ENCODE measurements at regions not wholly inside any gene's neighbourhood (a gene's known extent, or its start where the extent isn't known, plus 50 kb on each side); places are given as distances from the start of the nearest gene placed in this dataset.

- DNase-seq (ENCODE audit: low read depth): no peak
- Histone ChIP-seq H3K4me3 (ENCODE audit: low read depth, low read length) (no peak overlapping the region), H3K36me3 (ENCODE audit: control insufficient read depth, insufficient read depth, low read length) (no peaks in the 10 kb centered on the region), H3K27me3 (ENCODE audit: control insufficient read depth, insufficient read depth, low read length) (no peaks in the 10 kb centered on the region)
- TF ChIP-seq, protein P1, sequence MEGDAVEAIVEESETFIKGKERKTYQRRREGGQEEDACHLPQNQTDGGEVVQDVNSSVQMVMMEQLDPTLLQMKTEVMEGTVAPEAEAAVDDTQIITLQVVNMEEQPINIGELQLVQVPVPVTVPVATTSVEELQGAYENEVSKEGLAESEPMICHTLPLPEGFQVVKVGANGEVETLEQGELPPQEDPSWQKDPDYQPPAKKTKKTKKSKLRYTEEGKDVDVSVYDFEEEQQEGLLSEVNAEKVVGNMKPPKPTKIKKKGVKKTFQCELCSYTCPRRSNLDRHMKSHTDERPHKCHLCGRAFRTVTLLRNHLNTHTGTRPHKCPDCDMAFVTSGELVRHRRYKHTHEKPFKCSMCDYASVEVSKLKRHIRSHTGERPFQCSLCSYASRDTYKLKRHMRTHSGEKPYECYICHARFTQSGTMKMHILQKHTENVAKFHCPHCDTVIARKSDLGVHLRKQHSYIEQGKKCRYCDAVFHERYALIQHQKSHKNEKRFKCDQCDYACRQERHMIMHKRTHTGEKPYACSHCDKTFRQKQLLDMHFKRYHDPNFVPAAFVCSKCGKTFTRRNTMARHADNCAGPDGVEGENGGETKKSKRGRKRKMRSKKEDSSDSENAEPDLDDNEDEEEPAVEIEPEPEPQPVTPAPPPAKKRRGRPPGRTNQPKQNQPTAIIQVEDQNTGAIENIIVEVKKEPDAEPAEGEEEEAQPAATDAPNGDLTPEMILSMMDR (IDR thresholded peaks at IDR 0.05; ENCODE audit: insufficient read depth, low read depth, low read length): no peak
- POLR2A ChIA-PET: no interaction called here
- CTCF ChIA-PET: interaction anchor here (0.6 kb wide), 1 partner anchor 69 kb away, joined by 3 read pairs; no protein-coding TSS in a partner anchor
These were observed 121.0 kb upstream of the SPIN1 start for GRCh38 chr9:88267283-88267682.

GRCh38 chr9:88266416-88266815, 121.8 kb upstream of the SPIN1 start:
- ChIA-PET CTCF (no interaction called here), POLR2A (no interaction called here)
- Histone ChIP-seq H3K4me3 (ENCODE audit: low read depth, low read length) (no peak overlapping the region), H3K36me3 (ENCODE audit: control insufficient read depth, insufficient read depth, low read length) (no peaks in the 10 kb centered on the region), H3K27me3 (ENCODE audit: control insufficient read depth, insufficient read depth, low read length) (no peaks in the 10 kb centered on the region)
- no peak for DNase-seq (ENCODE audit: low read depth)
- TF ChIP-seq, protein P1 (IDR thresholded peaks at IDR 0.05; ENCODE audit: insufficient read depth, low read depth, low read length): no peak

DNA sequence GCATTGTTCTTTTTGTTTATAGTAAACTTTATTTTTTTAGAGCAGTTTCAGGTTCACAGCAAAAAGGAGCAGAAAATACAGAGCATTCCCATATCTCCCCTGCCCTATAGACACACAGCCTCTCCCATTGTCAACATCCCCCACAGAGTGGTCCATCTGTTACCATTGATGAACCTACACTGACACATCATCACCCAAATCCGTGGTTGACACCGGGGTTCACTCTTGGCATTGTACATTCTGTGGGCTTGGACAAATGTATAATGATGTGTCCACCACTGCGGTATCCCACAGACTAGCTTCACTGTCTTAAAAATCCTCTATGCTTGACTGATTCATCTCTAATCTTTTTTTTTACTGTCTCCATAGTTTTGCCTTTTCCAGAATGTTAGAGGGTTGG, 120.7 kb upstream of the SPATA31C2 start:
- no peaks in the 10 kb centered on the region for H3K36me3 ChIP-seq (ENCODE audit: control insufficient read depth, insufficient read depth, low read length)
- TF ChIP-seq, protein P1 (IDR thresholded peaks at IDR 0.05; ENCODE audit: insufficient read depth, low read depth, low read length): no peak
- POLR2A ChIA-PET: no interaction called here
- CTCF ChIA-PET: interaction anchor here (0.8 kb wide), 1 partner anchor 15 kb away, joined by 3 read pairs; no protein-coding TSS in a partner anchor
- no peak overlapping the region for H3K4me3 ChIP-seq (ENCODE audit: low read depth, low read length)
- DNase-seq (ENCODE audit: low read depth): no peak
- no peaks in the 10 kb centered on the region for H3K27me3 ChIP-seq (ENCODE audit: control insufficient read depth, insufficient read depth, low read length)

DNA sequence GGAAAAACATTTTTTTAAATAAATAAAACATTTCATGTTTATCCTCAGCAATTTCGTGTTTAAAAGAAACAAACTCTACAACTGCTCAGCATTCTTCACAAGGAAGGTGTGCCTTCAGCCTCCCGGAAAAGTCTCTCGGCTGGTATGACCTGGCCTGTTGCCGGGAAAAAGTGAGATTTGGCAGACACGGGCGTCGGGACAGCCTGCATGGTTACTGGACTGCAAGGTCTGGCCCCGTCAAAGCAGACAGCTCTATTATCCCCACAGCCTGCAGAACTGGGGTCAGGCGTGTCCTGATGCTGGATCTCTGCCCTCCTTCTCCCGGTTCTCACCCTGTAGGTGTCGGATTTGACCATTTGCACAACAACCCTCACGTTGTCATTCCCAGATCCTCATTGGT, 120.3 kb upstream of the SPATA31C2 start:
- H3K4me3 ChIP-seq (ENCODE audit: low read depth, low read length): no peak overlapping the region

GRCh38 chr9:88258024-88258423, 119.7 kb upstream of the SPATA31C2 start:
- no peaks in the 10 kb centered on the region for H3K36me3 ChIP-seq (ENCODE audit: control insufficient read depth, insufficient read depth, low read length)
- DNase-seq (ENCODE audit: low read depth): peak; percentile 38
- H3K4me3 ChIP-seq (ENCODE audit: low read depth, low read length): no peak overlapping the region
- H3K27me3 ChIP-seq (ENCODE audit: control insufficient read depth, insufficient read depth, low read length): no peaks in the 10 kb centered on the region
- ChIA-PET CTCF (no interaction called here), POLR2A (no interaction called here)
- TF ChIP-seq, protein P1 (IDR thresholded peaks at IDR 0.05; ENCODE audit: insufficient read depth, low read depth, low read length): no peak

More for the DNA sequence above, 120.3 kb upstream of the SPATA31C2 start:
- TF ChIP-seq, protein P1 (IDR thresholded peaks at IDR 0.05; ENCODE audit: insufficient read depth, low read depth, low read length): no peak
- Histone ChIP-seq H3K27me3 (ENCODE audit: control insufficient read depth, insufficient read depth, low read length) (no peaks in the 10 kb centered on the region), H3K36me3 (ENCODE audit: control insufficient read depth, insufficient read depth, low read length) (no peaks in the 10 kb centered on the region)
- ChIA-PET POLR2A (no interaction called here), CTCF (interaction anchor here (0.8 kb wide), 1 partner anchor 16 kb away, joined by 3 read pairs; no protein-coding TSS in a partner anchor)
- DNase-seq (ENCODE audit: low read depth): no peak

Data from BJ (cell line).